Hepatocyte (in vitro differentiated cells): ENCODE measurements at regions not wholly inside any gene's neighbourhood (a gene's known extent, or its start where the extent isn't known, plus 50 kb on each side); places are given as distances from the start of the nearest gene placed in this dataset.

Experiments used
- DNase-seq: peaks from one replicate; pipeline ENCODE4 v3.0.0-alpha.2; 2016; ENCODE audit warnings: low spot score
- H2AFZ ChIP-seq: fragments of 200-600 bp; sonication (generic); 2 replicates; pipeline ENCODE4 v1.6.0; 2016; ENCODE audit warnings: antibody characterized with exemption, mild to moderate bottlenecking
- H3K27ac ChIP-seq: fragments of 200-600 bp; sonication (generic); 2 replicates; pipeline ENCODE4 v1.5.1; 2016; ENCODE audit warnings: mild to moderate bottlenecking
- H3K27me3 ChIP-seq: fragments of 200-600 bp; sonication (generic); 2 replicates; pipeline ENCODE4 v1.6.1; 2016
- H3K36me3 ChIP-seq: fragments of 200-600 bp; sonication (generic); replicated peaks from 2 replicates; pipeline ENCODE4 v1.5.1; 2016; ENCODE audit warnings: low read depth; ENCODE audit not compliant: insufficient read depth
- H3K4me1 ChIP-seq: fragments of 200-600 bp; sonication (generic); 2 replicates; pipeline ENCODE4 v1.5.1; 2016; ENCODE audit warnings: mild to moderate bottlenecking, moderate library complexity; ENCODE audit not compliant: insufficient read depth
- H3K4me2 ChIP-seq: fragments of 200-600 bp; sonication (generic); 2 replicates; pipeline ENCODE4 v1.6.0; 2016
- H3K4me3 ChIP-seq: fragments of 200-600 bp; sonication (generic); 2 replicates; pipeline ENCODE4 v1.5.1; 2016; ENCODE audit warnings: mild to moderate bottlenecking
- H3K79me2 ChIP-seq: fragments of 200-600 bp; sonication (generic); 2 replicates; pipeline ENCODE4 v1.6.0; 2017; ENCODE audit warnings: mild to moderate bottlenecking
- H3K9me2 ChIP-seq: fragments of 200-600 bp; sonication (generic); replicated peaks from 2 replicates; pipeline ENCODE4 v1.6.0; 2017; ENCODE audit warnings: mild to moderate bottlenecking; ENCODE audit not compliant: insufficient read depth
- H3K9me3 ChIP-seq: fragments of 200-600 bp; sonication (generic); 2 replicates; pipeline ENCODE4 v1.5.1; 2016; ENCODE audit warnings: low read depth, mild to moderate bottlenecking
- H4K20me1 ChIP-seq: fragments of 200-600 bp; sonication (generic); 2 replicates; pipeline ENCODE4 v1.6.0; 2016; ENCODE audit warnings: mild to moderate bottlenecking; ENCODE audit not compliant: insufficient read depth, poor library complexity, severe bottlenecking
- EZH2 ChIP-seq: fragments of 200-600 bp; sonication (generic); IDR thresholded peaks from 2 replicates; pipeline ENCODE4 v1.6.1; 2016; ENCODE audit warnings: antibody characterized with exemption, mild to moderate bottlenecking, borderline replicate concordance
- EZH2phosphoT487 ChIP-seq: fragments of 200-600 bp; sonication (generic); IDR thresholded peaks from one replicate; pipeline ENCODE4 v1.6.1; 2018; ENCODE audit warnings: antibody characterized with exemption, mild to moderate bottlenecking, low read depth, moderate library complexity; ENCODE audit not compliant: unreplicated experiment, severe bottlenecking
- WGBS: methylation state at CpG from one replicate; pipeline ENCODE4 v1.1.6; 2016; ENCODE audit warnings: low lambda C conversion rate; ENCODE audit errors: missing lambda C conversion rate; 5-methylcytosine and 5-hydroxymethylcytosine counted together
- TF ChIP-seq, protein P1 (sequence below): fragments of 200-600 bp; sonication (generic); IDR thresholded peaks from 2 replicates; pipeline ENCODE4 v1.5.1; 2016; ENCODE audit warnings: antibody characterized with exemption, mild to moderate bottlenecking; ENCODE audit not compliant: poor library complexity

DNA sequence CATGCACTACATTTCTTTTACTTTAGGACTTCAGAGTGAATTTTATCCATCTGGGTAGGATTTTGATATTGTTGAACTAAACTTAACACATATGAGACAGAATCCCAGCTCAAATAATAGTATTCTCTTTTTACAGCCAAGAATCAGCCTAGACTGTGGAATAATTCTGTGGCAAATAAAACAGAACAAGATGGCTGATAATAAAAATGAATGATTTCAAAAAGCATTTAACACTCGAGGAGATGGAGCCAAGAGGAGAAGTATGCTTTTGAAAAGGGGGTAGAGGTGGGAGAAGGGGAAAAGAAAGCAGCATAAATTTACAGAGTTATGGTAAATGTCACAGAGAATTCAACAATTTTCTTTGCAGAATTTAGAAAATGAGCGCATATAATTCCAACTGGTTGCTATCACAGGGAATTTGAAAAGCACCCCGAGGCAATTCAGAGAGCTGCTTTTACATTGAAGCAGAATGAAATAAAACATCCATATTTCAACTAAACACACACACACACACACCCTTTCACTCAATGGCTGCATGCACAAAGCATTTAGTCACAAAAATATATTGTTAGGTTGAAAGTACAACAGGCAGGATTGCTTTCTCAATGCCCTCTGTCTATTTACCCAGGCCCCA is 60.2 kb upstream of the DMAC1 start:
- Histone ChIP-seq H3K4me3 (no peak overlapping the region), H2AFZ (peak overlapping the region; percentile 3), H3K27ac (no peak overlapping the region), H3K27me3 (no peaks in the 10 kb centered on the region), H3K4me2 (no peak overlapping the region), H3K79me2 (no peaks in the 10 kb centered on the region), H3K9me3 (no peaks in the 10 kb centered on the region), H3K9me2 (no peaks in the 10 kb centered on the region), H3K4me1 (peaks cover 6% of the 10 kb centered on the region), H3K36me3 (no peaks in the 10 kb centered on the region), H4K20me1 (no peaks in the 10 kb centered on the region)
- WGBS, result 75% methylated on average over 3 of the region's 3 CpGs
- no peak for DNase-seq
- TF ChIP-seq EZH2phosphoT487, result no peak
- TF ChIP-seq EZH2, result no peak
- TF ChIP-seq, protein P1, sequence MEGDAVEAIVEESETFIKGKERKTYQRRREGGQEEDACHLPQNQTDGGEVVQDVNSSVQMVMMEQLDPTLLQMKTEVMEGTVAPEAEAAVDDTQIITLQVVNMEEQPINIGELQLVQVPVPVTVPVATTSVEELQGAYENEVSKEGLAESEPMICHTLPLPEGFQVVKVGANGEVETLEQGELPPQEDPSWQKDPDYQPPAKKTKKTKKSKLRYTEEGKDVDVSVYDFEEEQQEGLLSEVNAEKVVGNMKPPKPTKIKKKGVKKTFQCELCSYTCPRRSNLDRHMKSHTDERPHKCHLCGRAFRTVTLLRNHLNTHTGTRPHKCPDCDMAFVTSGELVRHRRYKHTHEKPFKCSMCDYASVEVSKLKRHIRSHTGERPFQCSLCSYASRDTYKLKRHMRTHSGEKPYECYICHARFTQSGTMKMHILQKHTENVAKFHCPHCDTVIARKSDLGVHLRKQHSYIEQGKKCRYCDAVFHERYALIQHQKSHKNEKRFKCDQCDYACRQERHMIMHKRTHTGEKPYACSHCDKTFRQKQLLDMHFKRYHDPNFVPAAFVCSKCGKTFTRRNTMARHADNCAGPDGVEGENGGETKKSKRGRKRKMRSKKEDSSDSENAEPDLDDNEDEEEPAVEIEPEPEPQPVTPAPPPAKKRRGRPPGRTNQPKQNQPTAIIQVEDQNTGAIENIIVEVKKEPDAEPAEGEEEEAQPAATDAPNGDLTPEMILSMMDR, result no peak

DNA sequence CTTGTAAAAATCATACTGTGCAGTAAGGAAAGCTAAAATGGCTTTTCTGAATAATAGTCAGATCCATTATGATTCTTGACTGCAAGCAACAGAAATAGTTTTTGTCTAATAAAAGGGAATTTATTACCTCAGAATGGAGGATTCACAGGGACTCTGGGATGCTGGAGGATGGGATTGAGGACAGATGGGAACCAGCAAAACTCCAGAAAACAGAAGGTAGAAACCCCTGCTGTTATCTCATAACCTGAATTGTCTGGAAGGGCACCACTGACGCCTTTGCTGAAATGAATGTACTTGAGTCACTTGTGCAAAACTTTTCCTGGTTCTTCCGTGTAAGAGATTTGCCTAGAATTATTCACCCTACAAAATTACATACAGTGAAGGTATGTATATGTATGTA is 58.6 kb upstream of the DMAC1 start:
- Histone ChIP-seq H3K4me2 (no peak overlapping the region), H3K27ac (no peak overlapping the region), H3K4me1 (peaks cover 6% of the 10 kb centered on the region), H3K4me3 (no peak overlapping the region), H3K9me3 (no peaks in the 10 kb centered on the region), H3K79me2 (no peaks in the 10 kb centered on the region), H3K27me3 (no peaks in the 10 kb centered on the region), H4K20me1 (no peaks in the 10 kb centered on the region), H3K9me2 (no peaks in the 10 kb centered on the region), H2AFZ (no peak overlapping the region), H3K36me3 (no peaks in the 10 kb centered on the region)
- WGBS, result 79% methylated on average over 2 of the region's 2 CpGs
- no peak for TF ChIP-seq EZH2
- TF ChIP-seq EZH2phosphoT487, result no peak
- TF ChIP-seq, protein P1, result no peak
- DNase-seq, result no peak

DNA sequence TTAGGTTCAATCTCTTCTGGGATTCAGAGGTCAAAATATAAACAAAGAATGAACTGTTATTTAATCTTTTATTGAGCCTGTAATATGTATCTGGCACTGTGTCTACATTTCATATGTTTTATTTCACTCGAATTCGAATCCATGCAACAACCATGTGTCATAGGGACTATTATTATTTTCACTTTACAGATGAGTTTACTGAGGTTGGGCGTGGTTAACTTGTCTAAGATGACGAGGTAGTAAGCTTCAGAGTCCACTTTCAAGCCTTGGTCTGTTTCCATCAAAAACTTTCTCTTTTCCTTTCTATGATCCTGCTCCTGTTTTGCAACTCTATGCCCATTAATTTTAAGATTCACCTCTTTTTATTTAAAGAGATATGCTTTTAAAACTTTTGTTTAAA is 55.2 kb upstream of the DMAC1 start:
- WGBS, result 88% methylated on average over 4 of the region's 4 CpGs
- no peak overlapping the region for H3K4me2 ChIP-seq
- no peak overlapping the region for H2AFZ ChIP-seq
- no peak for DNase-seq
- no peaks in the 10 kb centered on the region for H3K9me2 ChIP-seq
- H3K79me2 ChIP-seq, result no peaks in the 10 kb centered on the region
- H4K20me1 ChIP-seq, result no peaks in the 10 kb centered on the region
- H3K27me3 ChIP-seq, result no peaks in the 10 kb centered on the region
- TF ChIP-seq EZH2phosphoT487 (no peak), EZH2 (no peak)
- TF ChIP-seq, protein P1, result no peak
- H3K27ac ChIP-seq, result no peak overlapping the region
- H3K4me1 ChIP-seq, result no peaks in the 10 kb centered on the region
- H3K4me3 ChIP-seq, result no peak overlapping the region
- no peaks in the 10 kb centered on the region for H3K36me3 ChIP-seq
- no peaks in the 10 kb centered on the region for H3K9me3 ChIP-seq
